WI38 (cell line): ENCODE measurements at regions not wholly inside any gene's neighbourhood (a gene's known extent, or its start where the extent isn't known, plus 50 kb on each side); places are given as distances from the start of the nearest gene placed in this dataset.
"Not testable (repeated sequence)": the region's sequence is repeated elsewhere in the genome, so short reads cannot be mapped to it uniquely, and the experiment has no call there.

Experiments
- H3K4me3 ChIP-seq: 2 replicates; pipeline ENCODE4 v1.5.1; 2011; ENCODE audit warnings: low read depth, mild to moderate bottlenecking, control low read depth, low read length
- TF ChIP-seq, protein P1 (sequence below): IDR thresholded peaks from 2 replicates; pipeline ENCODE4 v1.5.1; 2012; ENCODE audit warnings: low read depth, mild to moderate bottlenecking, control low read depth, low read length

DNA sequence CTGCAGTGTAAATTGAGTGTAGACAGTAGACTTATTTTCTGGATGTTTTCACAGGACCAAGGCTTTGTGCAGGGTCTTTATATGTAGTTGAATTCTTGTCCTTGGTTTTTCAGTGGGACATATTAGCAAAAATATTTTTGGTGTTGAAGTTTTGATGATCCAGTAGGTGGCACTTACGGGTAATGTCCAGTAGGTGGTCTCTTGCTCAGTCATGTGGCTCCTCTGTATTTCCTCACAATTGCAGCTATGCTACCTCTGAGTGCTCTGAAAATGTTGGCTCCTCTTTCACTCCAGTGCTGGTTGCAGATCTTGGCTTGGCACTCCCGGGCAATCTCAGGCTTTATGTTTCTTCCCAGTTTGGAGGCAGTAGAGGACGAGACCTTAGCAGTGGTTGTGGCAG is 419.8 kb upstream of the AMOT start:
- no peak overlapping the region for H3K4me3 ChIP-seq
- TF ChIP-seq, protein P1, sequence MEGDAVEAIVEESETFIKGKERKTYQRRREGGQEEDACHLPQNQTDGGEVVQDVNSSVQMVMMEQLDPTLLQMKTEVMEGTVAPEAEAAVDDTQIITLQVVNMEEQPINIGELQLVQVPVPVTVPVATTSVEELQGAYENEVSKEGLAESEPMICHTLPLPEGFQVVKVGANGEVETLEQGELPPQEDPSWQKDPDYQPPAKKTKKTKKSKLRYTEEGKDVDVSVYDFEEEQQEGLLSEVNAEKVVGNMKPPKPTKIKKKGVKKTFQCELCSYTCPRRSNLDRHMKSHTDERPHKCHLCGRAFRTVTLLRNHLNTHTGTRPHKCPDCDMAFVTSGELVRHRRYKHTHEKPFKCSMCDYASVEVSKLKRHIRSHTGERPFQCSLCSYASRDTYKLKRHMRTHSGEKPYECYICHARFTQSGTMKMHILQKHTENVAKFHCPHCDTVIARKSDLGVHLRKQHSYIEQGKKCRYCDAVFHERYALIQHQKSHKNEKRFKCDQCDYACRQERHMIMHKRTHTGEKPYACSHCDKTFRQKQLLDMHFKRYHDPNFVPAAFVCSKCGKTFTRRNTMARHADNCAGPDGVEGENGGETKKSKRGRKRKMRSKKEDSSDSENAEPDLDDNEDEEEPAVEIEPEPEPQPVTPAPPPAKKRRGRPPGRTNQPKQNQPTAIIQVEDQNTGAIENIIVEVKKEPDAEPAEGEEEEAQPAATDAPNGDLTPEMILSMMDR = no peak

DNA sequence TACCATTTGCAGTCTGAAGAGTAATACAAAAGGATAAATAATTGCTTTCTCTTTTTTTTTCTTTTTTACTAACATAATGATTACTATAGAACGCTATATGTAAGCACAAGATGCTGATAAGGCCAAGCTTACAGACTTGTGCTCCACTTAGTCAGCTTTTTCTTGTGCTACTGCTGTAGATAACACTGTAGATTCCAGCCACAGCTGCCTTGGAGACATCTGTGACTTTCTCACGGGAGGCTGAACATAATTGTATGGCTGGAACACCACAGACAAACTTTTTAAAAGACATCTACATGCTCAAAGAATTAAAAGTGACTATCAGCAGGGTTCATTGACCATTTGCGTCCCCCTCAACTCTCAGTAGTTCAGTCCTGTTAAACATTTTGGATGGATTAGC is 381.7 kb upstream of the AMOT start:
- no peak overlapping the region for H3K4me3 ChIP-seq
- TF ChIP-seq, protein P1 = no peak

DNA sequence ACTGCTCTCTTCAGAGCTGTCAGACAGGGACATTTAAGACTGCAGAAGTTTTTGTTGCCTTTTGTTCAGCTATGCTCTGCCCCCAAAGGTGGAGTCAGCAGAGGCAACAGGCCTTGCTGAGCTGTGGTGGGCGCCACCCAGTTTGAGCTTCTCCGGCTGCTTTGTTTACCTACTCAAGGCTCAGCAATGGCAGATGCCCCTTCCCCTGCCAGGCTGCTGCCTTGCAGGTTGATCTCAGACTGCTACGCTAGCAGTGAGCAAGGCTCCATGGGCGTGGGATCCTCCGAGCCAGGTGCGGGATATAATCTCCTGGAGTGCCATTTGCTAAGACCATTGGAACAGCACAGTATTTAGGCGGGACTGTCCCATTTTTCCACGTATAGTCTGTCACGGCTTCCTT is 371.4 kb upstream of the AMOT start:
- no peak overlapping the region for H3K4me3 ChIP-seq
- TF ChIP-seq, protein P1 = no peak

DNA sequence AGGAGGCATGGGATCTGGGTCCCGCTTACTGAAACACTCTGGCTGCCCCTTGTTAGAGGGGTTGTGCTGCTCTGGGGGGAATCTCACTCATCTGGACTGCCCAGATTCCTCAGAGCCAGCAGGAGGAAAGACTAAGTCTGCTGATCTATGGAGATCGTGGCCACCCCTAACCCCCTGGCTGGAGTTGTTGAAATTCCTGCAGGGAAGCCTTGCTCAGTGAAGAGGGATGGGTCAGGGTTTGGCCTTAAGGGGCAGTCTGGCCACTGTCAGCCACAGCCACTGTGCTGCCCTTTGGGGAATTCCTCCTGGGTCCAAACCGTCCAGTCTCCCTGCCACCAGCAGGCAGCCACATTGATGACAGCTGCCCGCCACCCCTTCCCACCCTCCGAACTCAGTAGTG is 362.0 kb upstream of the AMOT start:
- H3K4me3 ChIP-seq = no peak overlapping the region
- TF ChIP-seq, protein P1 = no peak

DNA sequence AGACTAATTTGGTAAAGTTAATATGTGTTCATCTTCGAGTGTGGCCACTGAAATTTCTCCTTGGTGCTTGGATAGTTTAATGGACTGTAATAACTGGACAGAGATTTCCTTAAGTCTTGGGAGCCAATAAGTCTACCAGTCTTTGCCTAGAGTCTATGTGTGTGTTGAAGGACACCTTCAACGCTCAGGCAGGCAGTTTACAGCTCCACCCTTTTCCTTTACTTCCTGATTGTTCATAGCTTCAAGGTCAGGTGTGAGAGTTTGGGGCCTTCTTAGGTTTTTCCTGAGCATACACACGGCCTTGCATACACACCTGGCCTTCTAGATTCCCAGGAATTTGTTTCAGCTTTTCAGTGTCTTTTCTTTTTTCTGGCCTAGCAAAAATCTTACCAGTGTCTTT is 355.3 kb upstream of the AMOT start:
- TF ChIP-seq, protein P1 = no peak

DNA sequence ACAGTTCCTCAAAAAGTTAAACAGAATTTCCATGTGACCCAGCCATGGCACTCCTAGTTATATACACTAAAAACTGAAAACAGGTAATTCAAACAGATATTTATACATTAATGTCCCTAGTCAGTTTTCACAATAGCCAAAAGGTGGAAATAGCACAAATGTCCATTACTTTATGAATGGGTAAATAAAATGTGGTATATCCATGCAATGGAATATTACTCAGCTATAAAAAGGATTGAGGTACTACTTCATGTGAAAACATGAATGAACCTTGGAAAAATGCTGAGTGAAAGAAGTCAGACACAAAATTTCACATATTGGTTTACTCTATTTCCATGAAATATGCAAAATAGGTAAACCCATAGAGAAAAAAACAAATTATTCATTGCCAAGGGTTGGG is 351.8 kb upstream of the AMOT start:
- no peak overlapping the region for H3K4me3 ChIP-seq
- TF ChIP-seq, protein P1 = no peak

More for the DNA sequence above, 355.3 kb upstream of the AMOT start:
- no peak overlapping the region for H3K4me3 ChIP-seq

DNA sequence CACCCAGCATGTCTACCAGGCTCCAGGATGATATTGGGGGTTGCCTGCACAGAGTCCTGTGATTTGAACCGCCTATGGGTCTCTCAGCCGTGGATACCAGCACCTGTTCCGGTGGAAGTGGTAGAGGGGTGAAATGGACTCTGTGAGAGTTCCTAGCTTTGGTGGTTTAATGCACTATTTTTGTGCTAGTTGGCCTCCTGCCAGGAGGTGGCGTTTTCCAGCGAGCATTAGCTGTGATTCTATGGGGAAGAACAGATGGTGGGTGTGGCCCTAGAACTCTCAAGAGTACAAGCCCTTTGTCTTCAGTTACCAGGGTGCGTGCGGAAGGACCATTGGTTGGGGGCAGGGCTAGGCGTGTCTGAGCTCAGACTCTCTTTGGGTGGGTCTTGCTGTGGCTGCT is 316.9 kb upstream of the AMOT start:
- no peak overlapping the region for H3K4me3 ChIP-seq
- TF ChIP-seq, protein P1 = no peak

DNA sequence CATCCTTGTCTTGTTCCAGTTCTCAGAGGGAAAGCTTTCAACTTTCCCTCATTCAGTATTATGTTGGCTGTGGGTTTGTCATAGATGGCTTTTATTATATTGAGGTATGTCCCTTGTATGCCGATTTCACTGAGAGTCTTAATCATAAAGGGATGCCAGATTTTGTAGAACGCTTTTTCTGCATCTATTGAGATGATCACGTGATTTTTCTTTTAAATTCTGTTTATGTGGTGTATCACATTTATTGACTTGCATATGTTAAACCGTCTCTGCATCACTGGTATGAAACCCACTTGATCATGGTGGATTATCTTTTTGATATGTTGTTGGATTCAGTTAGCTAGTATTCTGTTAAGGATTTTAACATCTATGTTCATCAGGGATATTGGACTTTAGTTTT is 313.7 kb upstream of the AMOT start:
- H3K4me3 ChIP-seq = not testable (repeated sequence)
